Astrocyte of the cerebellum (primary cell): ENCODE measurements at regions not wholly inside any gene's neighbourhood (a gene's known extent, or its start where the extent isn't known, plus 50 kb on each side); places are given as distances from the start of the nearest gene placed in this dataset.

Experiments
- DNase-seq: peaks from one replicate; pipeline ENCODE4 v3.0.0-alpha.2; 2011; ENCODE audit warnings: low read depth
- H3K4me3 ChIP-seq: 2 replicates; pipeline ENCODE4 v1.5.1; 2011; ENCODE audit warnings: mild to moderate bottlenecking, low read depth, low read length, moderate library complexity
- in situ Hi-C: cut with HindIII; loops from 2 replicates; pipeline ENCODE4 v1.10.0; 2017; ENCODE audit warnings: low sequenced_read_pairs
- TF ChIP-seq, protein P1 (sequence below): IDR thresholded peaks from 2 replicates; pipeline ENCODE4 v1.5.1; 2012; ENCODE audit warnings: low read length, low read depth, moderate library complexity, mild to moderate bottlenecking; ENCODE audit errors: missing control alignments

DNA sequence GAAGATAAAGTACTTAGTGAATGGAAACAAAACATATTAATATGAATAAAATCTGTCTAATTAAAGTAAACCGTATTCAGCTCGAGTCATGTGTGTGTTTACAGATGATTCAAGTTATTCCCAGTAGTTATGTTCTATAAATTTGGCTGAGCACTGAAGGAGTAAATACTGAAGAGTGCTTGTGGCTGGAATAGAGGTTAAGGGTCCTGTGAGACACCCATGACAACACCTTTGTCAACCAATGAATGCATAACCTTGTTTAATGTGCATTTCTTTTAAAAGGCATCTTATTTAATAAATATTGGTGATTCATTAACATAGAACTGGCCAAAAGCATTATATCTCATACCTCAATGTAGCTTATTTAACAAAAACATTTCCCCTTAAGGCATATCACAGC lies 577.8 kb upstream of the SLITRK5 start:
- in situ Hi-C loops: no loop called here
- TF ChIP-seq, protein P1, sequence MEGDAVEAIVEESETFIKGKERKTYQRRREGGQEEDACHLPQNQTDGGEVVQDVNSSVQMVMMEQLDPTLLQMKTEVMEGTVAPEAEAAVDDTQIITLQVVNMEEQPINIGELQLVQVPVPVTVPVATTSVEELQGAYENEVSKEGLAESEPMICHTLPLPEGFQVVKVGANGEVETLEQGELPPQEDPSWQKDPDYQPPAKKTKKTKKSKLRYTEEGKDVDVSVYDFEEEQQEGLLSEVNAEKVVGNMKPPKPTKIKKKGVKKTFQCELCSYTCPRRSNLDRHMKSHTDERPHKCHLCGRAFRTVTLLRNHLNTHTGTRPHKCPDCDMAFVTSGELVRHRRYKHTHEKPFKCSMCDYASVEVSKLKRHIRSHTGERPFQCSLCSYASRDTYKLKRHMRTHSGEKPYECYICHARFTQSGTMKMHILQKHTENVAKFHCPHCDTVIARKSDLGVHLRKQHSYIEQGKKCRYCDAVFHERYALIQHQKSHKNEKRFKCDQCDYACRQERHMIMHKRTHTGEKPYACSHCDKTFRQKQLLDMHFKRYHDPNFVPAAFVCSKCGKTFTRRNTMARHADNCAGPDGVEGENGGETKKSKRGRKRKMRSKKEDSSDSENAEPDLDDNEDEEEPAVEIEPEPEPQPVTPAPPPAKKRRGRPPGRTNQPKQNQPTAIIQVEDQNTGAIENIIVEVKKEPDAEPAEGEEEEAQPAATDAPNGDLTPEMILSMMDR: no peak
- no peak overlapping the region for H3K4me3 ChIP-seq
- no peak for DNase-seq

DNA sequence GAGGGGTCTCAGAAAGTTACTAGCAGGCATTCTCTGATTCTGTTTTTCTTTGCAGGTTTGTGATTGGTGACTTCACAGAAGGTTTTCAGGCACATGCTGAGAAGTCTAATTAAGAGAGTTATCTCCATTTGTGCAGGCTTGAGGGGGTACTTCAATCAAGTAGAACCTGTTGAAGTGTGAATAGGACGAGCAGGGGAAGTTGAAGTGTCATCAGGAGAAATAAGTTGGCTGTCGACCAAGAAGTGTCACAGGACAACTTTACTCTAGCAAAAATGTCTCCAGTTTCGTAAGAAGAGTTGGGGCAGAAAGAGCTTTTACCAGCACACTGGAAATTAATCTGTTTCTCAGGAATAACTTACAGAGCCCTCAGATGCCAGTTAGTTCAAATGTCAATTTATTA lies 576.5 kb upstream of the SLITRK5 start:
- no peak overlapping the region for H3K4me3 ChIP-seq
- in situ Hi-C loops: no loop called here
- TF ChIP-seq, protein P1: no peak
- no peak for DNase-seq

DNA sequence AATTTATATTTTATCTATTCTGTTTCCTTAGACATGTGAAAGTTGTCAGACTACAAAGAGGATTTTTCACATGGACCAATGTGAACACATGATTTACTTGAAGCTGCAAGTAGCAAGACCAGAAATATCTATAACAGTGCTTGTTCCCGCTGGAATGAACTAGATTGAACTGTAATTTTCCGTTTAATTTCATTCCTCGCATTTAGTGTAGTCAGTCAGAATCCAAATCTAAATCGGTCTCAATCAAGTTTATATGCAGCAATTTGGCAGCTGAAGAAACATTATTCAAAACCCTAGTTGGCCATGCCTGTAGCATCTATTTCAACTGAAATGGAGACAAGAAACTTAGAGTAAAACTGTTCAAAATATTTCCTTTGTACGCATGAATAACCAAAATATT lies 570.7 kb upstream of the SLITRK5 start:
- in situ Hi-C loops: no loop called here
- DNase-seq: no peak
- TF ChIP-seq, protein P1: no peak
- H3K4me3 ChIP-seq: no peak overlapping the region

DNA sequence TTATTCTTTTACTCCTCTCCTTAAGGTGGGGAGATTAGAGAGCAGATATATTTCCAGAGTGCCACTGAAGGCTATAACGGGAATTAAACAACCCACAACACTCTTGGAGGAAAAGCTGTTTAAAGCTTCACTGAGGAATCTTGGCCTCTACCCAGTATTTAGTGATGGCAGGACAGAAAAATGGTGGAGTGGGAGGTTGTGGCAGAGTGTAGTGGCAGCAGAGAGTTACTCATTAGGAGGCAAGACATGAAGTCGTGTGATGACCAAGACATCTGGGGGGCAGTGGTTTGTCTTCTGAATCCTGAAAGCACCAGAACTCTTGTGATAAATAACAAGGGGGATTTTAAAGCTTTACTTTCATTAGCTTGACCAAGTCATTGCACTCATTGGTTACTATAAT lies 563.5 kb upstream of the SLITRK5 start:
- in situ Hi-C loops: no loop called here
- DNase-seq: no peak
- TF ChIP-seq, protein P1: no peak
- no peak overlapping the region for H3K4me3 ChIP-seq

DNA sequence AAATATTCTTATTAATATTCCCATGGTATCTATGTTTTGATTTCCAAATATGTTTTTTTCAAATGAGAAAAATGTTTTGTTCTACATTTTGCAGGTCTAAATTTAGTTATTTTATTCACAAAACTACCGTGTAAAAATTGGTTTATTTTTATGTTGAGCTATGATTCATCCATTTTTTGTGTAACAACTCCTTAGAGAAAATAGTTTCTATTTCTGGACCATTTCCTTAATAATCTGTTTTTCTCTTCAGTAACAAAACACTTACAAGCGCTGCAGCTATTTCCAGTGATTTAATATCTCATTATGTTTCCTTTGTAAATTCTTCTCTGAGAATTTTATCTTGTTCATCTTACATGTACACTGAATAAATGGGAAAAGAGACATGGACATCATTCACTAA lies 550.7 kb upstream of the SLITRK5 start:
- TF ChIP-seq, protein P1: no peak
- no peak overlapping the region for H3K4me3 ChIP-seq
- no peak for DNase-seq
- in situ Hi-C loops: no loop called here

DNA sequence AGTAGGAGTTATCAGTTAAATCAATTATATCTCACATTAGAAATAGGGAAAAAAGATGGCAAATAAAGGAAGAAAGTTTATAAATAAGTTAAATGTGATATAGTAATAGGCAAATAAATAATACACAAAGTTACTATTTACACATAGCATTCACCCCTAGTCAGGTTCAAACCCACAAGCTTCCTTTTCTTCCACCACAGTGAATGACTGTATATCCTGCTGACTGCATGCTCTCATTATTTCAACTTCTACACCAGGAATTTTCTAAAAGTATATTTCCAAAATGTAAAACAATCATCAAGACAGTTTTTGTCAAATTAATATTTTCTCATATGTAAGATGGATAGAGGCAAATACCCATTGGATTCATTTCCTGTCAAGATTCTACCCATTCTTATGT lies 548.6 kb upstream of the SLITRK5 start:
- TF ChIP-seq, protein P1: no peak
- DNase-seq: no peak
- in situ Hi-C loops: no loop called here
- H3K4me3 ChIP-seq: no peak overlapping the region
